Pancreas (tissue), 10 donors: ENCODE measurements at regions not wholly inside any gene's neighbourhood (a gene's known extent, or its start where the extent isn't known, plus 50 kb on each side); places are given as distances from the start of the nearest gene placed in this dataset.

Experiments
- ATAC-seq, 4 donors: fragments of 200-7000 bp; cut with Tn5 transposase; one replicate each; pipeline versions ENCODE4 v1.8.0 to v1.9.1; 2020; ENCODE audit warnings: mild to moderate bottlenecking in 4 of 4, moderate library complexity in 4 of 4
- DNase-seq, 6 donors: peaks; one replicate each; pipeline ENCODE4 v3.0.0-alpha.2; 2020
- FAIRE-seq: peaks from 2 replicates; lab custom pipeline; 2012; peaks lifted over from hg19 to GRCh38; lab: Jason Lieb, UNC
- H3K27ac ChIP-seq, 4 donors: fragments of 200-600 bp; sonication (generic); 1 replicate in 3 of 4; 2 replicates in 1 of 4; pipeline versions ENCODE4 v1.5.0 to v1.8.0; 2020
- H3K27me3 ChIP-seq, 4 donors: fragments of 200-600 bp; one replicate each; pipeline ENCODE4 v1.8.0; 2021
- H3K36me3 ChIP-seq, 3 donors: fragments of 200-600 bp; sonication (generic) in 1 of 3; one replicate each; pipeline versions ENCODE4 v1.5.0 to v1.8.0; 2020 to 2021
- H3K4me1 ChIP-seq, 3 donors: fragments of 200-600 bp; one replicate each; pipeline ENCODE4 v1.8.0; 2021
- H3K4me3 ChIP-seq, 4 donors: fragments of 200-600 bp; sonication (generic) in 2 of 4; one replicate each; pipeline versions ENCODE4 v1.5.0 to v1.8.0; 2020 to 2021
- H3K9me3 ChIP-seq, 4 donors: fragments of 200-600 bp; one replicate each; pipeline ENCODE4 v1.8.0; 2021
- CTCF ChIP-seq, 4 donors: fragments of 200-600 bp; sonication (generic) in 3 of 4; IDR thresholded peaks; one replicate each; pipeline versions ENCODE4 v1.5.0 to v1.8.0; 2021; ENCODE audit warnings: antibody characterized with exemption in 4 of 4
- WGBS, 2 donors: extraction: QIAGEN DNeasy Blood & Tissue Kit; methylation state at CpG; one replicate each; pipeline ENCODE4 v1.1.7; 2013; 5-methylcytosine and 5-hydroxymethylcytosine counted together
- intact Hi-C, 3 donors: fragments of 100-400 bp; cut with DNase I; formaldehyde crosslinking; loops; one replicate each; pipeline versions ENCODE4 v1.11.1 to v1.14.2; 2022
- donor health status: healthy with polysubstance abuse.
- donor health status: DM: no; HTN: no; CAD: no; lungs with moderate emphysema.
- donor health status: DM: no; HTN: no; CAD: no.
- donor health status: control.
- donor health status: control.
- donor health status: Bipolar disorder and iron deficiency.
- donor health status: DM: yes; HTN: yes; CAD: no.
- donor health status: DM: no; HTN: no; CAD: no.
- donor health status: DM: no; HTN: no; CAD: no.
- donor health status: DM: yes; HTN: yes; CAD: no.

DNA sequence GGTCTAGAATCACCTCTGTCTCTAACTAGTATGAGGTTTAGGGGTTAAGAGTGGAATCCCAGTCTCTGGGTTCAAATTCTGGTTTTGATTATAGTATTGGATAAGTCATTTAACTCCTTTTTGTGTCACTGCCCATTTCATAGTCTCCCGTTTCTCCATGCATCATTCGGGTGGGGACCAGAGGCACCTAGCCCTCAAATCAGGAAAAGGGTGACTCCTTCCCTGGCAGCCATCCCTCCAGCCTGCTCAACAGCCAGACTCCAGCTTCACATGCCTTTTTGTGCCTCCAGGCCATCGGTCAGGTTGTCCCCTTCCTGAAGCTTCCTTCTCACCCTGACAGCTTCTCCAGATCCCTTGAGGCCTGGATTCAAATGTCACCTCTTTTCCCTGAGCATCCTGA, 139.8 kb downstream of the DHX35 start:
- DNase-seq (no peak), ATAC-seq (no peak), FAIRE-seq (no peak)
- intact Hi-C loops = no loop called here
- TF ChIP-seq CTCF (IDR thresholded peaks at IDR 0.05) = no peak
- Histone ChIP-seq H3K27ac (no peak overlapping the region), H3K36me3 (no peaks in the 10 kb centered on the region), H3K9me3 (no peaks in the 10 kb centered on the region), H3K27me3 (no peaks in the 10 kb centered on the region), H3K4me3 (no peak overlapping the region), H3K4me1 (no peaks in the 10 kb centered on the region)
- 67 to 70% methylated on average over 3 of the region's 3 CpGs for WGBS, 2 donors

- TF ChIP-seq CTCF (IDR thresholded peaks at IDR 0.05) = no peak
- no peak for FAIRE-seq
- H3K4me1 ChIP-seq = no peaks in the 10 kb centered on the region
- H3K36me3 ChIP-seq = no peaks in the 10 kb centered on the region
- H3K4me3 ChIP-seq = no peak overlapping the region
- no peak for DNase-seq
- no peak for ATAC-seq
- intact Hi-C loops = no loop called here
- no peaks in the 10 kb centered on the region for H3K27me3 ChIP-seq
- WGBS, 2 donors = 55 to 60% methylated on average over 6 of the region's 6 CpGs
- H3K9me3 ChIP-seq = no peaks in the 10 kb centered on the region
- no peak overlapping the region for H3K27ac ChIP-seq
These were observed 138.5 kb downstream of the DHX35 start for GRCh38 chr20:39100691-39101090.

DNA sequence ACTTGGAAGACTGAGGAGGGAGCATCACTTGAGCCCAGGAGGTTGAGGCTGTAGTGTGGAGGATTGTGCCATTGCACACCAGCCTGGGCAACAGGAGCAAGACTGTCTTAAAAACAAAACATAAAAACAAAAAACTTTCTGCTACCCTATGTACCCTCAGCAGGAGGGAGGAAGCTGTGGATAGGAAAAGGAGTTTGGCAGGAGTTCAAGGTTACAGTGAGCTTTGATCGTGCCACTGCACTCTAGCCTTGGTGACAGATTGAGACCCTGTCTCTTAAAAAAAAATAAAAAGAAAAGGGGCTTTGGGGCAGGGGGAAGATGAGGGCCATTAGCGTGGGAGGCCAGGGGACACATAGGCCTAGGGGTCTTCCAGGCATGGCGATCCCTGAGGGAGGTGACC, 135.7 kb downstream of the DHX35 start:
- ATAC-seq = no peak
- FAIRE-seq = no peak
- WGBS, 2 donors = 57 to 59% methylated on average over 3 of the region's 3 CpGs

DNA sequence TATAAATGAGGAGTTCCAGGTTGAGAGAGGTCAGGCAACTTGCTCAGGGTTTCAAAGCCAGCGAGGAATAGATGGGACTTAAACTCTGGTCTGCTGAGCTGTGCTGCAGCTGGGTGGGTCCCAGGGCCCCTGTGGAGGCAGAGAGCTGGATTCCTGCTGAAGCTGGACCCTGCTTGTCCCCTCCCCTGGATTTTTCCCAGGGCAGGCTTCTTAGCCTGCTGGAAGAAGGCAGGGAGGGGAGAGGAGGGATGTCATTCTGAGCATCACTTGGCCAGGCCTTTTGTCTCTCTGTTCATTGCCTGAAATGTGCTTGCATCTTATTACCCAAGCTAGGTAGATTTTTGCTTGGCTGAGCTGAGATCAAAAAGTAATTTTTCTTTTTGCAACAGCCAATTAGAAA, 133.7 kb downstream of the DHX35 start:
- intact Hi-C loops = no loop called here
- 84 to 86% methylated on average over 1 of the region's 1 CpG for WGBS, 2 donors
- Histone ChIP-seq H3K27me3 (no peaks in the 10 kb centered on the region), H3K4me1 (no peaks in the 10 kb centered on the region), H3K27ac (no peak overlapping the region), H3K4me3 (no peak overlapping the region), H3K9me3 (no peaks in the 10 kb centered on the region), H3K36me3 (no peaks in the 10 kb centered on the region)
- no peak for FAIRE-seq
- no peak for TF ChIP-seq CTCF (IDR thresholded peaks at IDR 0.05)
- DNase-seq = no peak
- no peak for ATAC-seq

More for the DNA sequence above, 135.7 kb downstream of the DHX35 start:
- no peak overlapping the region for H3K27ac ChIP-seq
- H3K4me1 ChIP-seq = no peaks in the 10 kb centered on the region
- DNase-seq = no peak
- H3K27me3 ChIP-seq = no peaks in the 10 kb centered on the region
- no peak for TF ChIP-seq CTCF (IDR thresholded peaks at IDR 0.05)
- intact Hi-C loops = no loop called here
- H3K36me3 ChIP-seq = no peaks in the 10 kb centered on the region
- H3K9me3 ChIP-seq = no peaks in the 10 kb centered on the region
- H3K4me3 ChIP-seq = no peak overlapping the region

GRCh38 chr20:39094391-39094790, 132.2 kb downstream of the DHX35 start:
- no peak for TF ChIP-seq CTCF (IDR thresholded peaks at IDR 0.05)
- ATAC-seq = no peak
- H3K4me1 ChIP-seq = no peaks in the 10 kb centered on the region
- no peaks in the 10 kb centered on the region for H3K27me3 ChIP-seq
- WGBS, 2 donors = 67 to 79% methylated on average over 1 of the region's 1 CpG
- DNase-seq = no peak
- H3K4me3 ChIP-seq = no peak overlapping the region
- H3K36me3 ChIP-seq = no peaks in the 10 kb centered on the region
- no peaks in the 10 kb centered on the region for H3K9me3 ChIP-seq
- no peak for FAIRE-seq
- no peak overlapping the region for H3K27ac ChIP-seq
- intact Hi-C loops = no loop called here
